ENCODE measurements at regions not wholly inside any gene's neighbourhood (a gene's known extent, or its start where the extent isn't known, plus 50 kb on each side); places are given as distances from the start of the nearest gene placed in this dataset.
A peak's percentile ranks its signal among the peaks of the same experiment; 100 is the strongest.

DNA sequence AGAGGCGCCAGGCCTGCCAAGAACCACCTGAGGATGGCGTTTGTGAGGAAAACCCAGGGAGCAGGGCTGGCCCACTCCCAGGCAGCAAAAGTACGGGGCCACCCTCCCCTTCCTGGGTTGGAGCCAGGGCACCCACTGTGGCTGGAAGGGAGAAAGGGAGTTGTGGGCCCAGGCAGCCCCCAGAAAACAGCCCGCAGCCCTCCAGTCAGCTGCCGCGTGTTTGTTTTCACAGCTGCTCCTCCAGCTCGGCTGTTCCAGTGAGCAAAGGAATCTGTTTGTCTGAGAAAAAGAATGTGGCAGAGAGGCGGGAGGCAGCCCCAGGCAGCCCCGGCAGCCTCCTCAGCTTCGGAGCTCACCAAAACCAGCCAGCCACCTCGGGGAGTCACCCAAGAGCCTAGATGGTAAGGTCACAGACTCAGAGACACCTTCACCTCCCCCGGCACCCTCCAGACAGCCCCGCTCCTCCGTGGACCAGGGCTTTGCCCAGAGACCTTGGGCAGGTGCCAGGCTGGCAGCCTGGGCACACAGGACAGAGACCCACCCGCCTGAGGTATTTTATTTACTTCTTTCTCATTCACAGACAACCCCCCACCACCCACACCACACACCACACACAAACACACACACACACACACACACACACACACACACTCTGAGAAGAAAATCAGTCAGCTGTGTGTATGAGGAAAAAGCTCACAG is 338.1 kb downstream of the BCOR start:
- H3K36me3 ChIP-seq = no peaks in the 10 kb centered on the region
- intact Hi-C loops (cut with DNase I) = no loop called here
- H3K4me3 ChIP-seq (replicated peaks in 1 of 3) = no peak overlapping the region
- TF ChIP-seq POLR2A (IDR thresholded peaks at IDR 0.05) = no peak
- TF ChIP-seq, protein P1, sequence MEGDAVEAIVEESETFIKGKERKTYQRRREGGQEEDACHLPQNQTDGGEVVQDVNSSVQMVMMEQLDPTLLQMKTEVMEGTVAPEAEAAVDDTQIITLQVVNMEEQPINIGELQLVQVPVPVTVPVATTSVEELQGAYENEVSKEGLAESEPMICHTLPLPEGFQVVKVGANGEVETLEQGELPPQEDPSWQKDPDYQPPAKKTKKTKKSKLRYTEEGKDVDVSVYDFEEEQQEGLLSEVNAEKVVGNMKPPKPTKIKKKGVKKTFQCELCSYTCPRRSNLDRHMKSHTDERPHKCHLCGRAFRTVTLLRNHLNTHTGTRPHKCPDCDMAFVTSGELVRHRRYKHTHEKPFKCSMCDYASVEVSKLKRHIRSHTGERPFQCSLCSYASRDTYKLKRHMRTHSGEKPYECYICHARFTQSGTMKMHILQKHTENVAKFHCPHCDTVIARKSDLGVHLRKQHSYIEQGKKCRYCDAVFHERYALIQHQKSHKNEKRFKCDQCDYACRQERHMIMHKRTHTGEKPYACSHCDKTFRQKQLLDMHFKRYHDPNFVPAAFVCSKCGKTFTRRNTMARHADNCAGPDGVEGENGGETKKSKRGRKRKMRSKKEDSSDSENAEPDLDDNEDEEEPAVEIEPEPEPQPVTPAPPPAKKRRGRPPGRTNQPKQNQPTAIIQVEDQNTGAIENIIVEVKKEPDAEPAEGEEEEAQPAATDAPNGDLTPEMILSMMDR (IDR thresholded peaks at IDR 0.05) = no peak
- DNase-seq = peak; percentile 81 to 82
- peaks cover 24 to 33% of the 10 kb centered on the region in 2 donors for H3K4me1 ChIP-seq
- no peaks in the 10 kb centered on the region for H3K9me3 ChIP-seq
- H3K27ac ChIP-seq = peak overlapping the region; percentile 77 to 89 (median 88)
- 15 to 33% methylated on average over 1 to 4 of the region's 15 CpGs for WGBS, 2 donors
- H3K27me3 ChIP-seq = no peaks in the 10 kb centered on the region

DNA sequence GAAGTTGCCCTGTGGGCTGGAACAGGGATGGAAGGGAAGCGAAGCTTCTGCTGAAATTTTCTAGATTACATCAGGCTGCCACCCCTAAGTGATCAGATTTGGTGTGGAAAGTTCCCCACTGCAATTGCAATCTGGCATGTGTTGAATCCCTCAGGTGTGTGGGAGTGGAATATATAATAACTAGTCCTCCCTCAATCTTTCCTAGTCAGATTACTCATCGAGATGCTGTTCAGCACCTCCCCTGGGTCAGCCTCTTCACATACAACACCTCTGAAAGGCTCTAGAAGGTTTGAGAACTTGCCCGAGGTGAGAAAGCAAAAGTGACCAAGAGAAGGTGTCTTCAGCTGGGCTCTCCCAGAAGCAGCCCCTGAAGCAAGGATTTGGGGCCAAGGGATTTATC is 336.8 kb downstream of the BCOR start:
- WGBS, 2 donors = 87 to 94% methylated on average over 3 of the region's 3 CpGs
- no peak for DNase-seq
- Histone ChIP-seq H3K27me3 (no peaks in the 10 kb centered on the region), H3K4me3 (replicated peaks in 1 of 3) (no peak overlapping the region), H3K36me3 (no peaks in the 10 kb centered on the region), H3K4me1 (peaks cover 13 to 20% of the 10 kb centered on the region in 2 donors), H3K27ac (peak overlapping the region; percentile 77 to 89 (median 88)), H3K9me3 (no peaks in the 10 kb centered on the region)
- TF ChIP-seq, protein P1 (IDR thresholded peaks at IDR 0.05) = no peak
- no peak for TF ChIP-seq POLR2A (IDR thresholded peaks at IDR 0.05)
- intact Hi-C loops (cut with DNase I) = no loop called here

GRCh38 chrX:39762266-39762841 is 335.4 kb downstream of the BCOR start:
- WGBS, 2 donors = 83 to 86% methylated on average over 5 of the region's 5 CpGs
- Histone ChIP-seq H3K27me3 (no peaks in the 10 kb centered on the region), H3K27ac (no peak overlapping the region), H3K9me3 (no peaks in the 10 kb centered on the region), H3K36me3 (no peaks in the 10 kb centered on the region), H3K4me3 (replicated peaks in 1 of 3) (no peak overlapping the region), H3K4me1 (peaks cover 13 to 15% of the 10 kb centered on the region in 2 donors)
- TF ChIP-seq, protein P1 (IDR thresholded peaks at IDR 0.05) = no peak
- no peak for TF ChIP-seq POLR2A (IDR thresholded peaks at IDR 0.05)
- intact Hi-C loops (cut with DNase I) = no loop called here
- DNase-seq = no peak

DNA sequence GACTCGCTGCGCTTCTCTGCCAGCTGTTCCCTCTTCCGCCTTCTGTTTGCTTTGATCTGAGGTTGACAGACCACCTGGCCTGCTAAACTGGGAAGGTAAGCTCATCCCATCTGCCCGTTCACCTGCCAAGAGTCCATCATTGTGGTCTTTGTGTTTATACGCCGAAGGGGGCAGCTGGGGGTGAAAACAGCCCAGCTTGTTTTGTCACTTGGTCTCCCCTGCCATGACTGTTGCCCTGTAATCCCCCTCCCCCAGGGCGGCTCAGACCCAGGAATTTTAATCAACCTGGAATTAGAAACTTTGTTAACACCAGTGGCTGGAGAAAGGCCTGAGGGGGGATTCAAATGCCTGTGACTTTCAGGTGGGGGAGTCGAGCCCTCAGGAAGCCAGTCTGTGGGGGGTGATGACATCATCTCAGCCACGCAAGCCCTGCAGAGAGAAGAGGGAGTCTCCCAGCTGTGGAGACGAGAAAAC is 333.3 kb downstream of the BCOR start:
- Histone ChIP-seq H3K4me3 (replicated peaks in 1 of 3) (no peak overlapping the region), H3K27me3 (no peaks in the 10 kb centered on the region), H3K9me3 (no peaks in the 10 kb centered on the region), H3K27ac (no peak overlapping the region), H3K4me1 (peaks cover 8 to 10% of the 10 kb centered on the region in 2 donors), H3K36me3 (no peaks in the 10 kb centered on the region)
- TF ChIP-seq POLR2A (IDR thresholded peaks at IDR 0.05) = no peak
- TF ChIP-seq, protein P1 (IDR thresholded peaks at IDR 0.05) = no peak
- no peak for DNase-seq
- 77 to 97% methylated on average over 4 to 8 of the region's 10 CpGs for WGBS, 2 donors
- intact Hi-C loops (cut with DNase I) = no loop called here

- no peaks in the 10 kb centered on the region for H3K36me3 ChIP-seq
- intact Hi-C loops (cut with DNase I) = no loop called here
- WGBS, 2 donors = 69 to 86% methylated on average over 5 to 7 of the region's 7 CpGs
- no peak overlapping the region for H3K4me3 ChIP-seq (replicated peaks in 1 of 3)
- H3K27ac ChIP-seq = no peak overlapping the region
- TF ChIP-seq, protein P1 (IDR thresholded peaks at IDR 0.05) = no peak
- no peak for TF ChIP-seq POLR2A (IDR thresholded peaks at IDR 0.05)
- H3K4me1 ChIP-seq = peaks cover 4% of the 10 kb centered on the region in 2 donors
- no peaks in the 10 kb centered on the region for H3K9me3 ChIP-seq
- H3K27me3 ChIP-seq = no peaks in the 10 kb centered on the region
- no peak for DNase-seq
Measured at GRCh38 chrX:39765327-39765726, 332.4 kb downstream of the BCOR start.

All from thyroid gland (tissue), 4 donors.